ENCODE measurements at regions not wholly inside any gene's neighbourhood (a gene's known extent, or its start where the extent isn't known, plus 50 kb on each side); places are given as distances from the start of the nearest gene placed in this dataset.

DNA sequence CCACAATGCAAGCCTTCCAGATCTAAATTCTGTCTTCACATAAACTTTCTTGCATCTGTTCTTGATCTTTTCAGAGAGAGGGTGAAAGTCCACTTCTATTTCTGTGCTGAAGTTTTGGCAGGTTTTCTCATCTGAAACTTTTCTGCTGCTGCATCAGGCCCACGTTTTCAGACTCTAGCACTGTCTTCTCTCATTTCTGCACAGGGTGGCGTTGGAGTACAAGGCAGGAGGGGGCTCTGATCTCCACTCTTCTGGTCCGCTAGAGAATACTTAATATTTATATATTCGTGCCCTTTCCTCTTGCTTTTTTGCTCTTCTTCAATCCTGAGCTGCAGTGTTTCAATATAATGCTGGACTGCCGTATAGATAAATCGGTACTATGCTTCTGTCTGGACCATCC, 204.0 kb upstream of the PRDM9 start:
- no peaks in the 10 kb centered on the region for H3K27me3 ChIP-seq
- TF ChIP-seq, protein P1, sequence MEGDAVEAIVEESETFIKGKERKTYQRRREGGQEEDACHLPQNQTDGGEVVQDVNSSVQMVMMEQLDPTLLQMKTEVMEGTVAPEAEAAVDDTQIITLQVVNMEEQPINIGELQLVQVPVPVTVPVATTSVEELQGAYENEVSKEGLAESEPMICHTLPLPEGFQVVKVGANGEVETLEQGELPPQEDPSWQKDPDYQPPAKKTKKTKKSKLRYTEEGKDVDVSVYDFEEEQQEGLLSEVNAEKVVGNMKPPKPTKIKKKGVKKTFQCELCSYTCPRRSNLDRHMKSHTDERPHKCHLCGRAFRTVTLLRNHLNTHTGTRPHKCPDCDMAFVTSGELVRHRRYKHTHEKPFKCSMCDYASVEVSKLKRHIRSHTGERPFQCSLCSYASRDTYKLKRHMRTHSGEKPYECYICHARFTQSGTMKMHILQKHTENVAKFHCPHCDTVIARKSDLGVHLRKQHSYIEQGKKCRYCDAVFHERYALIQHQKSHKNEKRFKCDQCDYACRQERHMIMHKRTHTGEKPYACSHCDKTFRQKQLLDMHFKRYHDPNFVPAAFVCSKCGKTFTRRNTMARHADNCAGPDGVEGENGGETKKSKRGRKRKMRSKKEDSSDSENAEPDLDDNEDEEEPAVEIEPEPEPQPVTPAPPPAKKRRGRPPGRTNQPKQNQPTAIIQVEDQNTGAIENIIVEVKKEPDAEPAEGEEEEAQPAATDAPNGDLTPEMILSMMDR (IDR thresholded peaks at IDR 0.05) = no peak
- no peaks in the 10 kb centered on the region for H3K36me3 ChIP-seq
- DNase-seq (ENCODE audit: low spot score) = no peak
- H3K4me3 ChIP-seq = no peak overlapping the region
- no peaks in the 10 kb centered on the region for H3K9me3 ChIP-seq
- no peak overlapping the region for H3K27ac ChIP-seq
- no peaks in the 10 kb centered on the region for H3K4me1 ChIP-seq

DNA sequence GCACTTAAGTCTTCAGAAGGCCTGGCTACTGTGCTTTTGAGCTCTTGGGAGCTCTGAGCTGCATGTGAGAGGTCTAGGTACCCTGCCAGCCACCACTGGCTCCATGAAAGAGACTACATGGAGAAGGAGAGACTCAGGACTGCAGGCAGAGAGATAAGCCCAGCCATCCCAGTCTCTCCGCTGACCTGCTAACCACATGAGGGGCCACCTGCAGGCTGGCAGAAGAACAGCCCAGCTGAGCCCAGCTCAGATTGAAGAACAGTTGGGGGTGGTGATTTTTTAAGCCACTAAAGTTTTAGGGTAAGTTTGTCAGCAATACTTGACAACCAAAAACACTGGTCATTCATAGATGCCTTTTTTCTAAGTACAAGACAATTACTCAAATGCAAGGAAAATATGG, 205.0 kb upstream of the PRDM9 start:
- no peaks in the 10 kb centered on the region for H3K4me1 ChIP-seq
- no peak overlapping the region for H3K27ac ChIP-seq
- no peaks in the 10 kb centered on the region for H3K36me3 ChIP-seq
- H3K27me3 ChIP-seq = no peaks in the 10 kb centered on the region
- TF ChIP-seq, protein P1 (IDR thresholded peaks at IDR 0.05) = no peak
- DNase-seq (ENCODE audit: low spot score) = no peak
- no peaks in the 10 kb centered on the region for H3K9me3 ChIP-seq
- no peak overlapping the region for H3K4me3 ChIP-seq

DNA sequence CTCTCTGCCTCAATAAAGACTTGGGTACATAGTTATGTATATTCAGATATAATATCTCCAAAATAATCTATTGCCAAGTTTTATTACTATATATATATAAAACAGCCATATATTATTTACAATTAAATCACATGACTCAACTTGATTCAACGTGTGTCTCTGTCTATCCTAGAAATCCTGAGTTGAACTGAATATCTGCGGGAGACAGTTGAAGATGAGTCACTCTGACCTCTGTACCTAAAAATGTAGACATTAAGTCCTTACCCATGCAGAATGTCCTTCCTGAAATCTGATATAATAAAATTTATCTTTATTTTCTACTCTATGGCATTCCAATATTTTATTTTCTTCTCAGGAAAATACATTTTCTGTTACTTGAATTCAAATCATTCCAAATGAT, 218.2 kb upstream of the PRDM9 start:
- Histone ChIP-seq H3K27ac (no peak overlapping the region), H3K36me3 (no peaks in the 10 kb centered on the region), H3K4me3 (no peak overlapping the region), H3K4me1 (no peaks in the 10 kb centered on the region), H3K9me3 (no peaks in the 10 kb centered on the region), H3K27me3 (no peaks in the 10 kb centered on the region)
- TF ChIP-seq, protein P1 (IDR thresholded peaks at IDR 0.05) = no peak
- DNase-seq (ENCODE audit: low spot score) = no peak

DNA sequence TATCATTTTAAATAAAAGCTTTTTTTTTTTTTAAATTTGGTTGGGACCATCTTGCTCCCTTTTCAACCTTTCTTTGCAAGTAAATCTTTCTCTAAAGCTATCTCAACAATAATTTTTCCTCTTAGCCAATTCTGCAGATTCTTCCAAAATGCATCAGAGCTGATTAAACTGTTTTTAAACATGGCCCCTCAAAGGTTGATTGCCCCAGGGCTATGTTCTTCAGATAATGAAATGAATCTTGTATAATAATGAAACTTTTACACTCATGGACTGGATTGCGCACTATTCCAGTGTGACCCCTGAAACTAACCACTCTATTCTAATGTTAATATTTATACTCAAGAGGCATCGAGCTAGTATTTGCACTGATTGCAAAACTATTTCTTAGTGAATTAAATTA, 222.8 kb upstream of the PRDM9 start:
- Histone ChIP-seq H3K4me1 (no peaks in the 10 kb centered on the region), H3K27ac (no peak overlapping the region)
- TF ChIP-seq, protein P1 (IDR thresholded peaks at IDR 0.05) = no peak

DNA sequence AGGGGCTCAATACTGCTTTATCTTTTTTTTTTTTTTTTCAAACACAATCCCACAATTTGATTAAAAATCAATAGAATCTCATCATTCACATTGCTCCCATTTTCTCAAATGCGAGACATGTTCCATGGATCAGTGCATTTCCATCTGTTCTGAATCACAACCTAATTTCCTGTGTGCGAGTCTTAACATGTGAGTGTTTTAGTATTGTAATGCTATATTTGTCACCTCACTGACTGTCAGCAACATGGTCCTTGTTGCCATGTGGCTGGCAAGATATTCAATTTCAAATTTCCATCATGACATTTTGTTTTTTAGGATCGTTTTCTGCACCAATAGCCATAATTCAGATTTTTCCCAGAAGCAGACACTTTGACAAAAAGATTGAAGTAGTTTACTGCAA, 233.2 kb upstream of the PRDM9 start:
- TF ChIP-seq, protein P1 (IDR thresholded peaks at IDR 0.05) = no peak
- no peaks in the 10 kb centered on the region for H3K9me3 ChIP-seq

More for the DNA sequence above, 222.8 kb upstream of the PRDM9 start:
- no peak for DNase-seq (ENCODE audit: low spot score)
- H3K36me3 ChIP-seq = no peaks in the 10 kb centered on the region
- no peaks in the 10 kb centered on the region for H3K9me3 ChIP-seq
- H3K4me3 ChIP-seq = no peak overlapping the region
- H3K27me3 ChIP-seq = no peaks in the 10 kb centered on the region

DNA sequence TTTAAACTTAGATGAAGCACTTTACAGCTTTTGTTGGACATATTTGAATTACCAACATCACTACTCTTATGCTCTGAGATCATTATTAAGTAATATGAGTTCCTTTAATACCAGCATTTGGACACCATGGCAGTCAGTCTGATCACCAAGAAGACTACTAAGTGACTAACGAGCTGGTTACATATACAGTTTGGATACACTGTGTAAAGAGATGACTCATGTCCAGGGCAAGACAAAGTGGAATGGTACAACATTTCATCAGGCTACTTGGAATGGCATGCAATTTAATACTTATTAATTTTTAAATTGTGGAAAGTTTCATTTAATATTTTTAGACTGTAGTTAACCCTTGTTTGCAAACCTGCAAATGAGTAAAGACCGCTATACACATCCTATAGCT, 237.4 kb upstream of the PRDM9 start:
- no peaks in the 10 kb centered on the region for H3K27me3 ChIP-seq
- TF ChIP-seq, protein P1 (IDR thresholded peaks at IDR 0.05) = no peak
- no peaks in the 10 kb centered on the region for H3K36me3 ChIP-seq
- H3K27ac ChIP-seq = no peak overlapping the region
- DNase-seq (ENCODE audit: low spot score) = no peak
- H3K4me3 ChIP-seq = no peak overlapping the region
- no peaks in the 10 kb centered on the region for H3K9me3 ChIP-seq
- no peaks in the 10 kb centered on the region for H3K4me1 ChIP-seq

More for the DNA sequence above, 233.2 kb upstream of the PRDM9 start:
- Histone ChIP-seq H3K27me3 (no peaks in the 10 kb centered on the region), H3K36me3 (no peaks in the 10 kb centered on the region), H3K4me1 (no peaks in the 10 kb centered on the region), H3K4me3 (no peak overlapping the region), H3K27ac (no peak overlapping the region)
- DNase-seq (ENCODE audit: low spot score) = no peak
